Nephron (organoid): ENCODE measurements at regions not wholly inside any gene's neighbourhood (a gene's known extent, or its start where the extent isn't known, plus 50 kb on each side); places are given as distances from the start of the nearest gene placed in this dataset.

Experiments
- H3K27ac Mint-ChIP-seq, 3 experiments: 2 replicates each; pipeline ENCODE4 v1.8.0; 2020; ENCODE audit warnings: mixed read lengths in 3 of 3, mild to moderate bottlenecking in 2 of 3, moderate library complexity in 1 of 3
- H3K27me3 Mint-ChIP-seq: 2 replicates; pipeline ENCODE4 v1.8.0; 2021; ENCODE audit warnings: low read depth, mild to moderate bottlenecking, moderate library complexity, mixed read lengths
- H3K36me3 Mint-ChIP-seq: 2 replicates; pipeline ENCODE4 v1.8.0; 2020; ENCODE audit warnings: low read depth, mixed read lengths
- H3K4me1 Mint-ChIP-seq: 2 replicates; pipeline ENCODE4 v1.8.0; 2020; ENCODE audit warnings: mixed read lengths
- H3K4me3 Mint-ChIP-seq, 3 experiments: 2 replicates each; pipeline ENCODE4 v1.8.0; 2020; ENCODE audit warnings: mild to moderate bottlenecking in 3 of 3, mixed read lengths in 3 of 3, moderate library complexity in 2 of 3
- H3K9me3 Mint-ChIP-seq: 2 replicates; pipeline ENCODE4 v1.8.0; 2020; ENCODE audit warnings: mixed read lengths
- CTCF ChIP-seq, 3 experiments: fragments of 200-600 bp; sonication (generic); IDR thresholded peaks; one replicate each; pipeline ENCODE4 v1.5.0; 2021; ENCODE audit warnings: antibody characterized with exemption in 3 of 3; ENCODE audit not compliant: unreplicated experiment in 3 of 3

GRCh38 chr2:14140009-14140550 is 492.4 kb upstream of the LRATD1 start:
- TF ChIP-seq CTCF (IDR thresholded peaks at IDR 0.05; ENCODE audit: unreplicated experiment in 3 of 3) = no peak
- H3K4me3 Mint-ChIP-seq = no peak overlapping the region
- no peaks in the 10 kb centered on the region for H3K27me3 Mint-ChIP-seq

GRCh38 chr2:14143435-14143834 is 489.1 kb upstream of the LRATD1 start:
- Mint-ChIP-seq H3K27me3 (no peaks in the 10 kb centered on the region), H3K9me3 (no peaks in the 10 kb centered on the region), H3K36me3 (no peaks in the 10 kb centered on the region), H3K4me1 (no peaks in the 10 kb centered on the region), H3K4me3 (no peak overlapping the region), H3K27ac (no peak overlapping the region)
- TF ChIP-seq CTCF (IDR thresholded peaks at IDR 0.05; ENCODE audit: unreplicated experiment in 3 of 3) = no peak

More at GRCh38 chr2:14140009-14140550, 492.4 kb upstream of the LRATD1 start:
- H3K9me3 Mint-ChIP-seq = no peaks in the 10 kb centered on the region
- H3K27ac Mint-ChIP-seq = no peak overlapping the region
- H3K36me3 Mint-ChIP-seq = no peaks in the 10 kb centered on the region
- no peaks in the 10 kb centered on the region for H3K4me1 Mint-ChIP-seq

- Mint-ChIP-seq H3K27ac (no peak overlapping the region), H3K27me3 (no peaks in the 10 kb centered on the region), H3K36me3 (no peaks in the 10 kb centered on the region), H3K9me3 (no peaks in the 10 kb centered on the region), H3K4me3 (no peak overlapping the region), H3K4me1 (peaks cover 9% of the 10 kb centered on the region)
- TF ChIP-seq CTCF (IDR thresholded peaks at IDR 0.05; ENCODE audit: unreplicated experiment in 3 of 3) = no peak
Measured at GRCh38 chr2:14148216-14148615, 484.3 kb upstream of the LRATD1 start.

GRCh38 chr2:14157816-14158215 is 474.7 kb upstream of the LRATD1 start:
- Mint-ChIP-seq H3K36me3 (no peaks in the 10 kb centered on the region), H3K4me3 (no peak overlapping the region), H3K27ac (peak overlapping the region in 2 of 3 experiments; percentile 18 to 38), H3K27me3 (no peaks in the 10 kb centered on the region), H3K9me3 (peaks cover 6% of the 10 kb centered on the region), H3K4me1 (peaks cover 10% of the 10 kb centered on the region)
- no peak for TF ChIP-seq CTCF (IDR thresholded peaks at IDR 0.05; ENCODE audit: unreplicated experiment in 3 of 3)

GRCh38 chr2:14180333-14180732 is 452.2 kb upstream of the LRATD1 start:
- Mint-ChIP-seq H3K4me1 (no peaks in the 10 kb centered on the region), H3K9me3 (no peaks in the 10 kb centered on the region), H3K27ac (no peak overlapping the region), H3K36me3 (no peaks in the 10 kb centered on the region), H3K27me3 (no peaks in the 10 kb centered on the region), H3K4me3 (no peak overlapping the region)
- TF ChIP-seq CTCF (IDR thresholded peaks at IDR 0.05; ENCODE audit: unreplicated experiment in 3 of 3) = no peak

GRCh38 chr2:14182227-14182946 is 450.1 kb upstream of the LRATD1 start:
- Mint-ChIP-seq H3K27me3 (no peaks in the 10 kb centered on the region), H3K36me3 (no peaks in the 10 kb centered on the region), H3K9me3 (no peaks in the 10 kb centered on the region), H3K27ac (no peak overlapping the region), H3K4me1 (no peaks in the 10 kb centered on the region), H3K4me3 (no peak overlapping the region)
- TF ChIP-seq CTCF (IDR thresholded peaks at IDR 0.05; ENCODE audit: unreplicated experiment in 3 of 3) = no peak
